ENCODE measurements at regions not wholly inside any gene's neighbourhood (a gene's known extent, or its start where the extent isn't known, plus 50 kb on each side); places are given as distances from the start of the nearest gene placed in this dataset.
"Not testable (repeated sequence)": the region's sequence is repeated elsewhere in the genome, so short reads cannot be mapped to it uniquely, and the experiment has no call there.

GRCh38 chr3:21237638-21238037 is 513.4 kb downstream of the ZNF385D start:
- DNase-seq = no peak

- no peak for DNase-seq
Measured at GRCh38 chr3:21235491-21235890, 515.5 kb downstream of the ZNF385D start.

- DNase-seq = no peak
Measured at GRCh38 chr3:21234933-21235332, 516.1 kb downstream of the ZNF385D start.

- no peak for DNase-seq
Measured at GRCh38 chr3:21229426-21230135, 521.4 kb downstream of the ZNF385D start.

DNA sequence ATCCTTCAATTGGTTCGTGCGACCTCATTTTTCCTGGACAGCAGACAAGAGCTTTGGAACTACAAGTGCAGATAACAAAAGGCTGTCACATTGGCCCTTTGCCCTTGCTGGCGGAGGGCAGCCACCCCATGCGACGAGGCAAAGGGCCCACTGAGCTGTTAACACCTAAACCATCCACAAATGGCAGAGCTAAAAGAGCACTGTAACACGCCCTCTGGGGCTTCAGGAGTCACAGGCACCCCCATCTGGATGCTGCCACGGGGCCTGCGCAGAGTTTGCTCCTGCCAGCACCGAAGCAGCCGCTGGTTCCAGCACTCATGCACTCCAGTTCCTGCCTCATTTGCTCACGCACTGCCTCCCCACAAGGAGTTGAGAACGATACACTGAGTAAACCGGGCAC is 524.9 kb downstream of the ZNF385D start:
- DNase-seq = no peak

DNA sequence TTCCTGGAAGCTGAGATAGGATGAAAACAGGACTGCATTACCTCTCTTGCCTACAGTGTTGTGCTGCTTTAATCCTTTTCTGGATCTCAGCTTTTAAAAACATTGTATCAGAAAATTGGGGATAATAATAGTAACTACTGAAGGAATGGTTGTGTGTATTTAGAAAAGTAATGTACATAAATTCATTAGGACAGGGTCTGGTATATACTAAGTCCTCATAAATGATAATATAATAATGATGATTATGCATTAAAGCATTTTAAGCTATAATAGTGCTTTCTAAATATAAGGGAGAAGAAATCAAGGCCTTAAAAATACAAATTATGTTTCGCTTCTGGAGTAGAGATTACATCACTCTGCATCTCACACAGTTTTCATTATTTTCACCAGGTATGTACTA is 530.1 kb downstream of the ZNF385D start:
- no peak for DNase-seq

- peak; percentile 20 to 36 for DNase-seq
Measured at GRCh38 chr3:21216598-21216997, 534.4 kb downstream of the ZNF385D start.

DNA sequence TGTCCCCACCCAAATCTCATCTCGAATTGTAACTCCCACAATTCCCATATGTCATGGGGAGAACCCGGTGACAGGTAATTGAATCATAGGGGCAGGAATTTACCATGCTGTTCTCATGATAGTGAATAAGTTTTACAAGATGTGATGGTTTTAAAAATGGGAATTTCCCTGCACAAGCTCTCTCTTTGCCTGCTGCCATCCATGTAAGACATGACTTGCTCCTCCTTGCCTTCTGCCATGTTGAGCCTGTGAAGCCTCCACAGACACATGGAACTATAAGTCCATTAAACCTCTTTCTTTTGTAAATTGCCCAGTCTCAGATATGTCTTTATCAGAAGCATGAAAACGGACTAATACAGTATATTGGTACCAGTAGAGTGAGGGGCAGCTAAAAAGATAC is 546.9 kb downstream of the ZNF385D start:
- not testable (repeated sequence) for DNase-seq

GRCh38 chr3:21195203-21195602 is 555.8 kb downstream of the ZNF385D start:
- DNase-seq = no peak

- DNase-seq = not testable (repeated sequence)
Measured at GRCh38 chr3:21194036-21194435, 557.0 kb downstream of the ZNF385D start.

GRCh38 chr3:21188459-21188858 is 562.6 kb downstream of the ZNF385D start:
- no peak for DNase-seq

DNA sequence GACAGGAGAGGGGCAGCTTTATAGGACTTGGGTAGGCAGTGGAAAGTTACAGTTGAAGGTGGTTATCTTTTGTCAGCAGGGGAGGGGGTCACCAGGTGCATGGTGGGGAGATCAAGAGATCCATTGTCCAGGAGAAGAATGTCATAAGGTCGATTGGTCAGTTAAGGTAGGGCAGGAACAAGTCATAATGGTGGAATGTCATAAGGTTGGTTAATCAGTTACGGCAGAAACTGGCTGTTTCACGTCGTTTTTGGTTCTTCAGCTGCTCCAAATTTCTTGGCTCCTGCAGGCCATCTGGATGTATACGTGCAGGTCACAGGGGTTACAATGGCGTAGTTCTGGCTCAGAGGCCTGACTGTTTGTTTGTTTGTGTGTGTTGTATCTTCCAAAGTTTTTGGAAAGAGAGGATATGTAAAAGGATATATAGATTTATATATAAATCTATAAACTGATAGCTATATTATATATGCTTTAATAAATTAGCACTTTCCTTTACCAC is 565.1 kb downstream of the ZNF385D start:
- no peak for DNase-seq

- DNase-seq = no peak
Measured at GRCh38 chr3:21174461-21174860, 576.5 kb downstream of the ZNF385D start.

- peak; percentile 57 to 78 for DNase-seq
Measured at GRCh38 chr3:21170964-21171363, 580.0 kb downstream of the ZNF385D start.

- no peak for DNase-seq
Measured at GRCh38 chr3:21169948-21170347, 581.1 kb downstream of the ZNF385D start.

DNA sequence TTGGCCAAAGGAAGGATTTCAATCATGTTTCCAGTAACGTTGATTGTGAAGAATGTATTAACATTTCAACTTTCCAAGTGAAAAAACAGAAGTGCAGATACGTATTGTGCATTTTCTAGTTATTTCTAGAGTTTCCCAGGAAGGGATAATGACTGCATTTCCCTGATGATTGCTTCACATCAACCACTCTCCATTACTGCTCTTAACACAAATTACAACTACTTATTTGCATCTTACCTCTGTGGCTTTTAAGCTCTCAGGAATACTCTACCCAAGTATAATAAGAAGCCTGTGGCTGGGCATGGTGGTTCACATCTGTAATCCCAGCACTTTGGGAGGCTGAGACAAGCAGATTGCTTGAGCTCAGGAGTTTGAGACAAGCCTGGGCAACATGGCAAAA is 582.5 kb downstream of the ZNF385D start:
- no peak for DNase-seq

- no peak for DNase-seq
Measured at GRCh38 chr3:21163956-21164355, 587.1 kb downstream of the ZNF385D start.

DNA sequence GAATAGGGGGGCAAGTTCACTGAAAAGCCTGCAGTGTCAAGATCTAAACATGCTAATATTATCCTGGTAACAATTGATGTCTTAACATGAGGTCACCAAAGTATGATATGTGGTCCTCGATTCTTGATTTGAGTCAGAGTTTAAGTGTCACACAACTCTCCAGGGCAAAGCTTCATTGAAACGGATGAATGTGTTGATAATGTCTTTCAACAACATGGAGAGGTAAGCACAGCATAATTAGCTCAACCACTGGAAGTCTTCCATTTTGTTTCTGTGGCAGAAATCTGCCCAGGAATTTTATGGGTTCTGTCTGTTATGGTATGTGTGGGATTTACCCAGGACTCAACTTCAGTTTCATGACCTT is 591.5 kb downstream of the ZNF385D start:
- no peak for DNase-seq

- no peak for DNase-seq
Measured at GRCh38 chr3:21158861-21159542, 592.0 kb downstream of the ZNF385D start.

GRCh38 chr3:21154911-21155310 is 596.1 kb downstream of the ZNF385D start:
- DNase-seq = no peak

DNA sequence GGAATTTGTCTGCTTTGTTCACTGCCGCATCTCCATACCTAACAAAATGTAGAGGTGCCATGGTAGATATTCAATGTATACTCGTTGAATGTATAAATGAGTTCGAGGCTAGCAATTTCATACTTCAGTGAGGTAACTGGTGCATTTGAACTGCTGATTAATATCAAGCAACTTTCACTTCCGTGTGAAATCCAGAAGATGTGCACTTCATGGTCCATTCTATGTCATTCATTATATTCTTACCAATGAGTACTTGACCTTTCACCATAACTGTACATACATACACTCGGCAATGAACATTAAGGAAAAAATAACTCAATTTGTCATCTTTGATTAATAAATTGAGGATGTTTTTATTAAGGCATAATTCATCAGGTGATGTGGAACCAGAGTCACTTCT is 598.5 kb downstream of the ZNF385D start:
- DNase-seq = no peak

DNA sequence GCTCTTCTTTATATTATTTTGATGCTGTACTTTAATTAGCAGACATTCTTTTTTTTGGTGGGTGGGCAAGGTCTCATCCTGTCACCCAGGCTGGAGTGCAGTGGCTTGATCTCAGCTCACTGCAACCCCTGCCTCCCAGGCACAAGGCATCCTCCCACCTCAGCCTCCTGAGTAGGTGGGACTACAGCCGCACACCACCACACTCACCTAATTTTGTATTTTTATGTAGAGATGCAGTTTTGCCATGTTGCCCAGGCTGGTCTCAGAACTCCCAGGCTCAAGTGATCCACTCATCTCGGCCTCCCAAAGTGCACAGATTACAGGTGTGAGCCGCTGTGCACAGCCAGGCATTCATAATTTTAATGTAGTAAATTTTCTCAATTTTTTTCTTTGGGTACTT is 608.1 kb downstream of the ZNF385D start:
- DNase-seq = no peak

- no peak for DNase-seq
Measured at GRCh38 chr3:21142031-21142430, 609.0 kb downstream of the ZNF385D start.

DNA sequence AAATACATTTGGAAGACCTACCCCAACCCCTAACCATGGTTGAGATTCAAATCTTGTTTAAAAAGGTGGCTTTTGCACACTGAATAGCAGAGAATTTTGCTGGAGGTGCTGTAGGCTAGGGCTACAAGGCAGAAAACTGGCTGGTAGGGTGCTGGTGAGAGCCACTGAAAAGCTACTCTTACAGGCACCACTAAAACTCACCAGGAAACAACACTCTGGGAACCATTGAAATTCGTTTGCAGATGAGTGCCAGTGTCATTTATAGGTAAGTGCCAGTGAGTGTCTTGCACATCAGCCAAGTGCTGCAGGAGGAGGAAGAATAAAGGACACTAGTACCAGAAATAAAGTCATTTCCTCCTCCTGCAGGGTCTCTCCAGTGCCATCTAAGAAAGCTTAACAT is 610.2 kb downstream of the ZNF385D start:
- DNase-seq = no peak

GRCh38 chr3:21138085-21138484 is 612.9 kb downstream of the ZNF385D start:
- DNase-seq = no peak
